Right lobe of liver (tissue), 4 donors: ENCODE measurements at regions not wholly inside any gene's neighbourhood (a gene's known extent, or its start where the extent isn't known, plus 50 kb on each side); places are given as distances from the start of the nearest gene placed in this dataset.

Source experiments
- POLR2A ChIP-seq: fragments of 450-650 bp; IDR thresholded peaks from one replicate; pipeline ENCODE4 v1.6.1; 2017; ENCODE audit warnings: antibody characterized with exemption, mild to moderate bottlenecking
- TF ChIP-seq, protein P1 (sequence below), 4 donors: fragments of 200-600 bp in 3 of 4; fragments of 450-650 bp in 1 of 4; IDR thresholded peaks; one replicate each; pipeline versions ENCODE4 v1.5.1 to v1.8.0; 2016 to 2022; ENCODE audit warnings: antibody characterized with exemption in 4 of 4, mild to moderate bottlenecking in 2 of 4
- donor health status: DM: no; HTN: no; CAD: no.
- donor health status: DM: no; HTN: no; CAD: no.
- donor health status: DM: no; HTN: yes; CAD: no.

DNA sequence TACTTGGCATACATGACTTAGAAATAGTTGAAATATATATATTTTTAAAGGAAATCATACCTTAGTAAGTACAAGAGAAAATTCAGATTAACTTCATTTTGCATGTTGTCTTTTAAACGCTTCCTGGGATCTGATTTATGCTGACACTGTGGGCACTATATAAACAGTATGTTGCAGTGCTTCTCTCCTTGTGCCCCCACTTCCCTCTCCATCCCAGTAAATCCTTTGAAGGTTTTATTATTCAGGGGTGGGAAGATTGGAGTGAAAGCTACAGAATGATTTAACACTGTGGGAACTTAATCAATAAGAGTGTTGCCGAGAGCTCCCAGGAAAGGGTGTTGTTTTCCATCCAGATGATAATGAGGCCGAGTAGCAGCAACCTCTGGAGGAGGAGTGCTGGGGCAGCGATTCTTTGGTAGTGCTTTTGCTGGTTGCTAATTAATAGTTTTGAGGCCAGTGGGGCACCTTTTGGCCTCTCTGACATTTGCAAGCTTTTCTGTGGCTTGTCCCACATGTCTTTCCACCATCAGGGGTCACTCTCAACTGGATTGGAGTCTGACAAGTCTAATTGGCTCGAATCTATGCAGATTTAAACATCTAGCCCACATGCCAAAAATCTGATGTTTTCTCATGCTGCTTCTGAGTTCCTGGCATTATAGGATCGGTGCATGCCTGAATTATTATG is 183.0 kb upstream of the MMS22L start:
- TF ChIP-seq, protein P1, sequence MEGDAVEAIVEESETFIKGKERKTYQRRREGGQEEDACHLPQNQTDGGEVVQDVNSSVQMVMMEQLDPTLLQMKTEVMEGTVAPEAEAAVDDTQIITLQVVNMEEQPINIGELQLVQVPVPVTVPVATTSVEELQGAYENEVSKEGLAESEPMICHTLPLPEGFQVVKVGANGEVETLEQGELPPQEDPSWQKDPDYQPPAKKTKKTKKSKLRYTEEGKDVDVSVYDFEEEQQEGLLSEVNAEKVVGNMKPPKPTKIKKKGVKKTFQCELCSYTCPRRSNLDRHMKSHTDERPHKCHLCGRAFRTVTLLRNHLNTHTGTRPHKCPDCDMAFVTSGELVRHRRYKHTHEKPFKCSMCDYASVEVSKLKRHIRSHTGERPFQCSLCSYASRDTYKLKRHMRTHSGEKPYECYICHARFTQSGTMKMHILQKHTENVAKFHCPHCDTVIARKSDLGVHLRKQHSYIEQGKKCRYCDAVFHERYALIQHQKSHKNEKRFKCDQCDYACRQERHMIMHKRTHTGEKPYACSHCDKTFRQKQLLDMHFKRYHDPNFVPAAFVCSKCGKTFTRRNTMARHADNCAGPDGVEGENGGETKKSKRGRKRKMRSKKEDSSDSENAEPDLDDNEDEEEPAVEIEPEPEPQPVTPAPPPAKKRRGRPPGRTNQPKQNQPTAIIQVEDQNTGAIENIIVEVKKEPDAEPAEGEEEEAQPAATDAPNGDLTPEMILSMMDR (IDR thresholded peaks at IDR 0.05) = no peak
- TF ChIP-seq POLR2A = no peak
